Liver (tissue), 3 donors: ENCODE measurements at regions not wholly inside any gene's neighbourhood (a gene's known extent, or its start where the extent isn't known, plus 50 kb on each side); places are given as distances from the start of the nearest gene placed in this dataset.

Experiments
- EGR1 ChIP-seq, 2 donors: IDR thresholded peaks; 2 replicates each; pipeline ENCODE4 v1.6.1; 2016 to 2018; ENCODE audit warnings: antibody characterized with exemption in 2 of 2, low read depth in 2 of 2
- FOXA1 ChIP-seq: IDR thresholded peaks from 2 replicates; pipeline ENCODE4 v1.6.1; 2016; ENCODE audit warnings: antibody characterized with exemption
- GABPA ChIP-seq, 2 donors: IDR thresholded peaks in 1 of 2; conservative IDR thresholded peaks in 1 of 2; 2 replicates each; pipeline ENCODE4 v1.6.1; 2016; ENCODE audit warnings: antibody characterized with exemption in 2 of 2, mild to moderate bottlenecking in 1 of 2, moderate library complexity in 1 of 2
- JUND ChIP-seq, 2 donors: IDR thresholded peaks; 2 replicates each; pipeline ENCODE4 v1.6.1; 2016; ENCODE audit warnings: antibody characterized with exemption in 2 of 2
- TF ChIP-seq, protein P1 (sequence below): fragments of 150-350 bp; IDR thresholded peaks from 2 replicates; pipeline ENCODE4 v1.5.1; 2017; ENCODE audit warnings: improper control_type of control experiment, low read depth, low read length; ENCODE audit not compliant: missing input control
- donor health status: healthy.
- donor health status: healthy.

DNA sequence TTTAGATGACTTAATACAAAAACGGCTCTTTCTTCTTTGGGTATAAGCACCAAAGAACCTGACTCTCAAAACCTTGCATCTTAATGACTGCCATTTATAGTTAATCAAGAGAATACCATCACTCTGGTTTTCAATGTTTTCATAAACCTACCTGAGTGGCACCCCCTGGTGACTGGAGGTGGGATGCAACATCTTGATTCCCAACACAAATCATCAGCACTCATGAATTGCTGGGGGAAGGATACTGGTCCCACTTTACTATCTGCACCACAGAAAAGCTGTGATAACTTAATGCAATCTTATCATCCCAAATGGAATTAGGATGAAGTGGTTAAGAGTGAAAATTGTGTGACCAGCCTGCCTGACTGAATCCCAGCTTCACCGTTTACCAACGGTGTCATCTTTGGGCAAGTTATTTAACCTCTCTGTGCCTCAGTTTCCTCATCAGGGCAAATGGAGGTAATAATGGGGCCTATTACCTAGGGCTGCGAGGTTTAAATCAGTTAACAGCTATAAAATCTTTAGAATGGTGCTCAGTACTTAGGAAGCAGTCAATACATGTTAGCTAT lies 366.4 kb downstream of the KLF12 start:
- TF ChIP-seq, protein P1, sequence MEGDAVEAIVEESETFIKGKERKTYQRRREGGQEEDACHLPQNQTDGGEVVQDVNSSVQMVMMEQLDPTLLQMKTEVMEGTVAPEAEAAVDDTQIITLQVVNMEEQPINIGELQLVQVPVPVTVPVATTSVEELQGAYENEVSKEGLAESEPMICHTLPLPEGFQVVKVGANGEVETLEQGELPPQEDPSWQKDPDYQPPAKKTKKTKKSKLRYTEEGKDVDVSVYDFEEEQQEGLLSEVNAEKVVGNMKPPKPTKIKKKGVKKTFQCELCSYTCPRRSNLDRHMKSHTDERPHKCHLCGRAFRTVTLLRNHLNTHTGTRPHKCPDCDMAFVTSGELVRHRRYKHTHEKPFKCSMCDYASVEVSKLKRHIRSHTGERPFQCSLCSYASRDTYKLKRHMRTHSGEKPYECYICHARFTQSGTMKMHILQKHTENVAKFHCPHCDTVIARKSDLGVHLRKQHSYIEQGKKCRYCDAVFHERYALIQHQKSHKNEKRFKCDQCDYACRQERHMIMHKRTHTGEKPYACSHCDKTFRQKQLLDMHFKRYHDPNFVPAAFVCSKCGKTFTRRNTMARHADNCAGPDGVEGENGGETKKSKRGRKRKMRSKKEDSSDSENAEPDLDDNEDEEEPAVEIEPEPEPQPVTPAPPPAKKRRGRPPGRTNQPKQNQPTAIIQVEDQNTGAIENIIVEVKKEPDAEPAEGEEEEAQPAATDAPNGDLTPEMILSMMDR: peak; percentile 36
- TF ChIP-seq GABPA (IDR thresholded peaks at IDR 0.05 in 1 of 2, conservative IDR thresholded peaks at IDR 0.05 in 1 of 2): no peak
- TF ChIP-seq JUND (IDR thresholded peaks at IDR 0.05): no peak
- no peak for TF ChIP-seq FOXA1
- no peak for TF ChIP-seq EGR1 (IDR thresholded peaks at IDR 0.05; ENCODE audit: low read depth in 2 of 2)
